SHP77 (cell line): ENCODE measurements at regions not wholly inside any gene's neighbourhood (a gene's known extent, or its start where the extent isn't known, plus 50 kb on each side); places are given as distances from the start of the nearest gene placed in this dataset.
"Not testable (repeated sequence)": the region's sequence is repeated elsewhere in the genome, so short reads cannot be mapped to it uniquely, and the experiment has no call there.

Experiments used
- DNase-seq, 2 experiments: peaks; one replicate each; lab custom pipeline; 2025; lab: John Stamatoyannopoulos, UW

GRCh38 chr20:58579819-58580473, 64.7 kb upstream of the APCDD1L start:
- no peak for DNase-seq

DNA sequence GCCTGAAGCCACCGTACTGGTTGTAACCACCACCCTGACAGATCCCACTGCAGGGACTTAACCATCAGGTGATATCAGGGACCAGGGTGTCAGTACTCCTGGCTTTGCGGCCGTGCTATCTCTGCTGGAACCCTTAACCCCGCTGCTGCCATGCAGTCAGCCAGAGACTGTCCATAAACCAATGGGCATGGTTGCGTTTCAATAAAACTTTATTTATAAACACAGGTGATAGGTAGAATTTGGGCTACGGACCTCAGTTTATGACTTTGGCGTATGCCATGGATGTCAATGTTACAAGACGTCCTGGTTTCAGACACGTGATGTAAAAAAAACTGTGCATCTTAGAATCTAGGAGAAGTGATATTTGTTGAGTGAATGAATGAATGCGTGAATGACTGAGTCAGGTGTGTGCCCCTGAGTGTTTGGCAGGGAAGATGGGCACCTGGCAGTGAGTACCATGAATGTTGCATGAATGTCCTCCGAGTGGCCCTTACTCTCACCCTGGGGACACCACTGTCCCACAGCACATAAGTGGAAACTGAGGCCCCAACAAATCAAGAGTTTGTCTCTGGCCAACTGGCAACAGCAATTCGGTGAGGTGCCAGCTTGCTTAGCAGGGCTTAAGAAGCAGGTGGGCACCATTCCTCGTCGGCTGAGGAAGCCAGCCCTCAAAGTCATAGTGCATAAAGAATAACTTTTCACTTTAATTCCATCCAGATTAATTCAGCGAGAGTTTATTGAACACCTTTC, 64.0 kb upstream of the APCDD1L start:
- no peak for DNase-seq

DNA sequence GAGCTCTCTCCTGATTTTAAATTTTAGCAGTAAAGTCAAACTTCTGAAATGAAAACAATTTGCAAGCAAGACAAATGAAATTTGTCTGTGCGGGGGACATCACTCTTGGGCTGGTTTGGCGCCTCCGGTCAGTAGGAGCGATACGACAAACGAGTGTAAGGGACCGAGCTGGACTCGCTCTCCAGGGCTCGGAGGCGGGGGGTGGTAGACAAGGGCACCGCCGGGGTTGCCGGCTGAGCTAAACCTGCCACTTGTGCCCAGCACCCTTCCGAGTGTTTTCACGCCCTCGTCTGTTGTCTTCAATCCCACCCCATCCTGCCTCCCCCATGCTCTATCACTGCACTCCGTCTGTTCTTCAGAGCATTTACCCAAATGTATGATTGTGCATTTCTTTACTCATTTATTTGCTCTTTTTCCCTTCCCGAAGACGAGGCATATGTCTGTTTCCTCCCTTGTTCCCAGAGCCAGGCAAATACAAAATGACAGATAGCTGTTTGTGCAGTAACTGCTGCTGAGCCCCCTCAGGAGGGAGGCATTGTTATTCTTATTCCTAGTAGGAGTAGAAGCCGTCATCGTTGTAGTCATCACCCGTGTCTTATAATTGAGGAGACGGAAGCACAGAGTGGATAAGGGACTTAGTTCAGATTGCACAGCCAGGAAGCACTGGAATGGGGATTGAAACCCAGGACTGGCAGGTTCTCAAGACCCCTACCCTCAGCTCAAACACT, 62.8 kb upstream of the APCDD1L start:
- no peak for DNase-seq

DNA sequence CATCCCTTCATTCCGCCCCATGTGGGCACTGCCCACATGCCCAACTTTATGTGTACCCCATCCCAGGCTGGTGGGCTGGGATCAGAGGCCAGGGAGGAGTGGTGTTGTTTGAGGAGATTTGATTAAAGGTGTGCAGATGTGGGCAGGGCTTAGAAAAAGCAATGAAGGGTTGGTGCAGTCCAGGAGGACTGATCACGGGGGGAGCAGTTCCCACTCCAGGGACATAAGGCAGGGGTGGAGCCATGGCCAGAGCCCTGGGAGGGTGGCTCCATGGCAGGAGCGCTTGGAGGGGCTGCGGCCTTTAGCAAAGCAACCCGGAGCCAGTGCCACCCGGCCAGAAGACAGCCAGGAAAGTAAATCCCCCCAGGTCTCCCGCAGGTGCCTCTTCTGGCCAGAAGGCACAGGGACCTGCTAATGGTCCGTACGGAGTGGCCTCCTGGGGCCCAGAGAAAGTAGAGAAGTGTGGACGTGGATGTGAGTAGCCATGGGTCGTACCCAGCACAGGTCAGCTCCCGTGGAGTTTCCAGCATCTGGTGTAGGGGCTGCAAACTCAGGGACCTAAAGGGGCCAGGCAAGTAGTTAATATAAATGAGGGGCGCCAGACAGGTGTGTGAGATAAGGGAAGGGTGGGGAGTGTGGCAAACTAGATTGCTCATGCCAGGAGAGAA, 62.1 kb upstream of the APCDD1L start:
- DNase-seq = no peak

DNA sequence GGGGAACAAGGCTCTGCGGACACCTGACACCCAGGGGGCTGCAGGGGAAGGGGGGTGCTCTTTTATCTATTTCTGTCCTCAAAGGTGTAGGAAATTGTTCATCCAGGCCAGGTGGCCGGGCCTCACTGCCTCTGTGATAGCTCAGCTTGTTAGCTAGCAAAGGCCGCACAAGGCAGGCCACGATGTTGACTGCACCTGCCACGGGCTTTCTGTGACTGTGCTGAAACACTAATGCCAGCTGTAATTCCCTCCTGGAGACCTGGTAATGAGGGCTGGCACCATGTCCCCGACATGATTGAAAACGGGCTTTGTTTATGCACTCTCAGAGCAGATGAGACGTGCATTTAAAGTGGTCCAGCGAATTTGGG, 61.4 kb upstream of the APCDD1L start:
- DNase-seq = peak; percentile 35 to 72

DNA sequence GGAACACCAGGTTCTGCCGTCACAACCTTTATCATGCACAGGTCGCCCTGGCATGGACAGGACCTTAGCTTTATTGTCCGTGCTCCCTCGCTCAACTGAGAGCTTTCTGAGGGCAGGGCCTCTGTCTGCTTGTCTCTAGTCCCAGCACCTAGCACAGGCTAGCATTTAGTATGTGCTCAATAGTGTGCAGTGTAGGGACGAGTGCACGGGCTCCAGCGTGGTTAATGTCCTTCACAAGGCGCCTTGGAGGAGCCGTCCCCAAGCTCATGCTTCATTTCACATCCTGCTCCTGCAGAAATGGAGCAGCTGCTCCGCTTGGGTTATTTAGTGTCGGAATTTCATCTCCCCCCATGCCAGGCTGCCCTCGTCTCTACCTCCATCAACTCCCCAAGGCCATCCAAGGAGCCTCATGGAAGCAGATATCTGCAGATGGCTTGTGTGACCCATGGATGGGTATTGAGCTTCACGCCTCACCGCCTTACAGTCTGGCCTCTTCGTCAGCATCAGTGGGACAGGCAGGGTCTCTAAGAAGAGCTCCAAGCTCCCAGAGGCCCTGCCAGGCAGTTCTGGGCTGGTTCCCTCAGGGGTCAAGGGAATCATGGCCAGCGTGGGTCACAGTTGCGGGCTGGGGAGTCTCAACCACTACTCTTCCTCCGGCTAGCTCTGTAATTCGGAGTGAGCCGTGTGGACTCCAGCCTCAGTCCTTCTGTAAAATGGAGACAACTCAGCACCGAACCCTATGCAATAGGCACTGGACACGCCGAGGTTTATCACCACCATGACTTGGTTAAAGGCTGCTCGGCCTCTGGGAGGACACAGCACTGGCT, 60.8 kb upstream of the APCDD1L start:
- no peak for DNase-seq

DNA sequence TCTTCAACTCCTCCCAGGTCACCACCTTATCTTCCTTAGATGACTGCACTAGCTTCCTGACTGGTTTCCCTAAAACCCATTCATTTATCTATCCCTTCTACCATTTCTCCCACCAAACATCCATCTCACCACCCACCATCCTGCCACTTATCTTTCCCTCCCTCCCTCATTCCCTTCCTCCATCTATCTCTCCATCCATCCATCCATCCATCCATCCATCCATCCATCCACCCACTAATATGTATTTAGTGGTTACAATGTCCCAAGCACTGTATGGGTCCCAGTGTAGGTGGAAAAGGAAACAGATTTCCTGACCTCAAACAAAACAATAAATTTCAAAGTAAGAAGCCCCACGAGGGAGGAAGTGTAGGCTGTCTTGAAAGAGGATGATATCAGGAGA, 59.3 kb upstream of the APCDD1L start:
- no peak for DNase-seq

- DNase-seq = no peak
These were observed 58.8 kb upstream of the APCDD1L start for GRCh38 chr20:58573986-58574385.

DNA sequence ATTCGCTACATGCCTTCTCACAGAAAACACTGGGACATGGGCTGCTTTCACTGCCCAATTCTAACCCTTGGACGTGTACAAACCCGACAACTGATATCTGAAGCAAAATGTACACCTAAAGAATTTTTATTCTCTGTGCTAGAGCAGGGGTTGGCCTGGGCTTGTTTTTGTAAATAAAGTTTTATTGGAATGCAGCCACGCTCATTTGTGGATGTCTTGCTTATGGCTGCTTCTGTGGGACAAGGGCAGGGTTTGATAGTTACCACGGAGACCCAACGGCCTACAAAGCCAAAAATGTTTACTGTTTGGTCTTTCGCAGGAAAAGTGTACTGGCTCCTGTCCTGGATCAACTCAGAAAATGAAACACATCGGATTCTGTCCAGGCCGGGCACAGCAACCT, 58.1 kb upstream of the APCDD1L start:
- DNase-seq = no peak

DNA sequence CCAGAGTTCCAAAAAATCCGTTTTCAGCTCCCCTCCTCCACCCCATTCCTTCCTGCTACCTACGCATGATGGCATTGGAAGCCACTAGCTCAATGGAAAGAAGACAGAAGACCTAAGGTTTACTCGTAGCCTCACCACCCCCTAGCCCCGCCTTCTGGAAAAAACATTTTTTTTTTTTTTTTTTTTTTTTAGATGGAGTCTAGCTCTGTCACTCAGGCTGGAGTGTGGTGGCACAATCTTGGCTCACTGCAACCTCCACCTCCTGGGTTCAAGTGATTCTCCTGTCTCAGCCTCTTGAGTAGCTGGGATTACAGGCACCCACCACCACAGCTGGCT, 57.2 kb upstream of the APCDD1L start:
- not testable (repeated sequence) for DNase-seq

- no peak for DNase-seq
These were observed 56.7 kb upstream of the APCDD1L start for GRCh38 chr20:58571693-58572427.

DNA sequence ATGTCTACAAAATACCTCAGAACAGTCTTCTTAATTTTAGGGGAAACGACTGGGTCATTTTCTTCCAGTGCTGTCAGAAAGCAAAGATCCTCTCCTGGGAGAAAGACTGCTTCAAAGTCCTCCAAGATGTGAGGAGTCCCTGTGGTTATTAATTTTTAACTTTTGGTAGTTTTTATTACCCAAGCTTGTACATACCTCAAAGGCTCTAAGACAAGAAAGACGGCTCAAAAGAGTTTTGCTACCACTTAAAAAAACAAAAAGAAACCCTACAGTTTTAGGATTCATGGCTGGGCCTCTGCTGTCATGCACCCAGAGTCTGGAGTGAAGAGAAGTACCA, 56.1 kb upstream of the APCDD1L start:
- no peak for DNase-seq

- no peak for DNase-seq
These were observed 55.1 kb upstream of the APCDD1L start for GRCh38 chr20:58570204-58570859.

DNA sequence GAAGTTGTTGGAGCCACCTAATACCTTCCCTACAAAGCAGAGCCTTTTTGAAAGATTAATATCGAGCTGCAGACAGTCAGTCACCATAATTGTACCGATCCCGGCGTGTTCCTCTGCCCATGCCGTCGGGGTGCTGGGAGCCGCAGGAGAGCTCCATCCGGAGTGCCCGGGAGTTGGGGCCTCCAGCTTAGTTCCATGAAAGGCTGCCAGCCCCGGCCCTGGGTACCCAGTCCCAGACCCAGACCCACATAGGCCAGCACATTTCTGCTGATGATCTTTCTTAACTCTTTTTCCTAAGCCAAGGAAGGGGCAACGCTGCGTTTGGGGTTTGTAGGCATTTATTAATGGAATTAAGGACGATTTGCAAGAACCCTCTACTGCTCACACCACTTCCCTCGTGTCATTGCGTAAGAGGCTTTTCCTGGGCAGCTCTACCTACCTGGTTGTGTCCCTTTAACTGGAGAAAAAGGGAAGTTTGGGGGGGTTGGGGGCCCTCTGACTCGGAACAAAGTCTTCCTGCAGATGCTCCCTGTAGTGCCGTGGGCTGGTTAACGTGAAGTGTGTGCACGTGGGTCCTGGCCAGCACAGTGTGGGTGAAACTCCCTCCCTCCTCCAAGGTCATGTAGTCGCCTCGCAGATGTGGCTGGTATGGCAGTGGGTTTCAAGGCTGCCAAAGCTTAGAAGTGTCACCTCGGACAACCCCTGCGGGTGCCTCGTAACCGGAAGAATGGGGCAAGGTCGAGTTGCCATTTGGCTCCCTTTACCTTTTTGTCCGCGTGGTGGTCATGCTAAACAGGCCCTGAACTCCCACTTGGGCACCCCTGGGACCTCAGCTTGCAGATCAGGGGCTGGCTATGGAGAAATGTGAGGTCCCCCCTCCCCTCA, 54.3 kb upstream of the APCDD1L start:
- DNase-seq = no peak

- no peak for DNase-seq
These were observed 53.5 kb upstream of the APCDD1L start for GRCh38 chr20:58568483-58569240.

- no peak for DNase-seq
These were observed 52.9 kb upstream of the APCDD1L start for GRCh38 chr20:58568126-58568482.

- no peak for DNase-seq
These were observed 52.2 kb upstream of the APCDD1L start for GRCh38 chr20:58567437-58567836.

- no peak for DNase-seq
These were observed 51.8 kb upstream of the APCDD1L start for GRCh38 chr20:58566981-58567380.
